K562 (cell line): ENCODE measurements at regions not wholly inside any gene's neighbourhood (a gene's known extent, or its start where the extent isn't known, plus 50 kb on each side); places are given as distances from the start of the nearest gene placed in this dataset.
"Not testable (repeated sequence)": the region's sequence is repeated elsewhere in the genome, so short reads cannot be mapped to it uniquely, and the experiment has no call there.

Source experiments
- ATAC-seq: fragments of 200-7000 bp; cut with Tn5 transposase; 3 replicates; pipeline ENCODE4 v1.9.1; 2020; ENCODE audit warnings: moderate library complexity
- BruUV-seq: library from RNA; stranded (reverse); fragments of 400-500 nt; replicated peaks from 2 replicates; lab custom pipeline; 2021; lab: Mats Ljungman, UMichigan
- CTCF ChIA-PET: fragments of 300-600 bp; formaldehyde crosslinking; extraction: SDS; loops from one replicate; lab custom pipeline; 2021; ENCODE audit warnings: low intra/inter-chr PET ratio; lab: Yijun Ruan, JAX
- POLR2A ChIA-PET: fragments of 300-600, 350-650 bp; sonication (Branson Sonifier 250); formaldehyde crosslinking; extraction: SDS; loops from one replicate; lab custom pipeline; 2021; ENCODE audit warnings: antibody characterized with exemption, inconsistent platforms; lab: Yijun Ruan, JAX
- DNase-seq, 4 experiments: peaks; one replicate each; pipeline versions ENCODE4 v3.0.0 to v3.0.0-alpha.2; 2011 to 2018; ENCODE audit warnings: low spot score in 3 of 4, mixed read lengths in 3 of 4; ENCODE audit errors: extremely low read depth in 1 of 4
- FAIRE-seq: peaks from 2 replicates; lab custom pipeline; 2011; peaks lifted over from hg19 to GRCh38; lab: Jason Lieb, UNC
- H2AFZ ChIP-seq: 2 replicates; pipeline ENCODE4 v1.6.0; 2011; ENCODE audit warnings: low read depth, low read length, control low read depth, inconsistent platforms
- H3K27ac ChIP-seq: fragments of 200-600 bp; 3 replicates; pipeline ENCODE4 v1.8.0; 2011; ENCODE audit warnings: low read depth, mild to moderate bottlenecking, control low read depth, inconsistent platforms, low read length, moderate library complexity, mixed read lengths; ENCODE audit errors: extremely low read depth
- H3K27me3 ChIP-seq, 2 experiments: fragments of 300-600 bp in 1 of 2; 2 replicates in 1 of 2; 3 replicates in 1 of 2; pipeline versions ENCODE4 v1.6.0 to v1.8.0; 2011; ENCODE audit warnings: inconsistent platforms in 2 of 2, low read length in 2 of 2, mild to moderate bottlenecking in 1 of 2, mixed read lengths in 1 of 2, moderate library complexity in 1 of 2; ENCODE audit not compliant: control insufficient read depth in 2 of 2, insufficient read depth in 2 of 2
- H3K36me3 ChIP-seq: fragments of 300-600 bp; 3 replicates; pipeline ENCODE4 v1.8.0; 2011; ENCODE audit warnings: mild to moderate bottlenecking, low read length, inconsistent platforms; ENCODE audit not compliant: control insufficient read depth, insufficient read depth
- H3K4me1 ChIP-seq, 2 experiments: fragments of 200-600 bp in 1 of 2; replicated peaks in 1 of 2; 2 replicates in 1 of 2; 3 replicates in 1 of 2; pipeline versions ENCODE4 v1.5.1 to v1.8.0; 2011; ENCODE audit warnings: inconsistent platforms in 2 of 2, low read length in 2 of 2, mild to moderate bottlenecking in 1 of 2, mixed read lengths in 1 of 2, moderate library complexity in 1 of 2; ENCODE audit not compliant: control insufficient read depth in 2 of 2, insufficient read depth in 2 of 2
- H3K4me2 ChIP-seq: 2 replicates; pipeline ENCODE4 v1.6.1; 2011; ENCODE audit warnings: low read length, control low read depth, inconsistent platforms, mixed read lengths; ENCODE audit not compliant: insufficient read depth
- H3K4me3 ChIP-seq: fragments of 200-600 bp; sonication (generic), shearing (Covaris generic); 2 replicates; pipeline ENCODE4 v1.5.1; 2016; ENCODE audit warnings: control low read depth, inconsistent platforms
- H3K79me2 ChIP-seq: fragments of 200-600 bp; 3 replicates; pipeline ENCODE4 v1.8.0; 2011; ENCODE audit warnings: low read length, inconsistent platforms; ENCODE audit not compliant: control insufficient read depth, insufficient read depth
- H3K9ac ChIP-seq, 2 experiments: 2 replicates each; pipeline versions ENCODE4 v1.6.0 to v1.6.1; 2011; ENCODE audit warnings: low read depth in 2 of 2, low read length in 2 of 2, control low read depth in 1 of 2, inconsistent platforms in 1 of 2, mild to moderate bottlenecking in 1 of 2, mixed read lengths in 1 of 2; ENCODE audit not compliant: insufficient read depth in 1 of 2
- H3K9me1 ChIP-seq: one replicate; pipeline ENCODE4 v1.6.0; 2011; ENCODE audit warnings: inconsistent platforms, mild to moderate bottlenecking, low read length, moderate library complexity; ENCODE audit not compliant: control insufficient read depth, insufficient read depth
- H3K9me3 ChIP-seq: replicated peaks from 2 replicates; pipeline ENCODE4 v1.5.1; 2011; ENCODE audit warnings: low read depth, low read length, inconsistent platforms; ENCODE audit not compliant: control insufficient read depth, insufficient read depth
- H4K20me1 ChIP-seq: replicated peaks from 2 replicates; pipeline ENCODE4 v1.6.1; 2011; ENCODE audit warnings: low read length, inconsistent platforms, mixed read lengths; ENCODE audit not compliant: control insufficient read depth, insufficient read depth
- ATF7 ChIP-seq: fragments of 450-650 bp; IDR thresholded peaks from 2 replicates; pipeline ENCODE4 v1.7.1; 2014; ENCODE audit warnings: mild to moderate bottlenecking, moderate library complexity
- BRCA1 ChIP-seq, 2 experiments: fragments of 450-650 bp in 1 of 2; sonication (generic) in 1 of 2; formaldehyde crosslinking in 1 of 2; IDR thresholded peaks; 2 replicates each; pipeline versions ENCODE4 v1.5.0 to v1.6.1; 2017 to 2020; ENCODE audit warnings: mild to moderate bottlenecking in 1 of 2, missing genetic modification reagents in 1 of 2
- EHMT2 ChIP-seq: fragments of 450-650 bp; IDR thresholded peaks from 2 replicates; pipeline ENCODE4 v1.6.1; 2018; ENCODE audit warnings: antibody characterized with exemption
- GTF2F1 ChIP-seq: IDR thresholded peaks from 2 replicates; pipeline ENCODE4 v1.6.1; 2011; ENCODE audit warnings: low read depth, low read length, improper control_type of control experiment
- RBM25 ChIP-seq: fragments of 200-400 bp; formaldehyde crosslinking; IDR thresholded peaks from 2 replicates; pipeline ENCODE4 v1.6.1; 2018; ENCODE audit warnings: low read length, low read depth, moderate library complexity; ENCODE audit not compliant: severe bottlenecking
- ZNF384 ChIP-seq: IDR thresholded peaks from 2 replicates; pipeline ENCODE4 v1.6.1; 2012; ENCODE audit warnings: low read depth, low read length, improper control_type of control experiment
- WGBS: fragments of 100-300 bp; shearing (Covaris generic); methylation state at CpG from one replicate; pipeline ENCODE4 v1.1.6; 2016; ENCODE audit warnings: low coverage, mixed read lengths; ENCODE audit not compliant: insufficient coverage; ENCODE audit errors: missing lambda C conversion rate; 5-methylcytosine and 5-hydroxymethylcytosine counted together
- in situ Hi-C: fragments of 300-500 bp; cut with MboI; formaldehyde crosslinking; loops from 4 replicates; pipeline ENCODE4 v1.15.0; 2018; ENCODE audit warnings: inconsistent platforms, mixed read lengths
- intact Hi-C: fragments of 100-400 bp; cut with micrococcal nuclease; formaldehyde crosslinking; loops from 2 replicates; pipeline ENCODE4 v1.14.2; 2022
- TF ChIP-seq, protein P1 (sequence below): fragments of 250-450 bp; sonication (Bioruptor Pico); IDR thresholded peaks from 2 replicates; pipeline ENCODE4 v1.9.0; 2021; ENCODE audit warnings: mild to moderate bottlenecking

DNA sequence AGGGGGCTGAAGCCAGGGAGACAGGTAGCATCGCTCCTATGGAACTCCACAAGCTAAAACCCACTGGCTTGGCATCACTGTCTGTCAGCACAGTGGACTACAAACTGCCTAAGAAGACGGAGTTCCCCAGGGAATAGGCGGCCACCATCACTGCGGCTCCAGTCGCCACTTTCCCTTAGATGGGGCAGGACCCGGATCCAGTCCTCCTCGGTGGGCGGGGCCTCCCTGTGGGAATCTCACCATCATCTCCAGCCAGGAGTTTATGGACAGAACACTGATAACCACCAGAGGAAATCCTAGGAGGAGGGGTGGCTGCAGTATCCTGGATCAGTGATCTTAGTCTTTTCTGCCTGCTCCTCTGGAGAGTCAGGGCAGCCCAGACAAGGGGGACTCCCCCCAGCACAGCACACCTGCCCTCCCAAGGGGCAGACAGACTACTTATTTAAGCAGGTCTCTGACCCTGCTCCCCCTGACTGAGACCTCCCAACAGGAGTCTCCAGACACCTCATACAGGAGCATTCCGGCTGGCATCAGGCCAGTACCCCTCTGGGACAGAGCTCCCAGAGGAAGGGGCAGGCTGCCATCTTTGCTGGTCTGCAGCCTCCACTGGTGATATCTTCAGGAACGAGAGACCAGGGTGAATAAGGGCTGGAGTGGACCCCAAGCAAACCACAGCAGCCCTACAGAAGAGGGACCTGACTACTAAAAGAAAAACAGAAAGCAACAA is 435.6 kb upstream of the RASGRP1 start:
- POLR2A ChIA-PET: interaction anchor here (0.7 kb wide), 1 partner anchor 14 kb away, joined by 3 read pairs; no protein-coding TSS in a partner anchor
- WGBS: 2% methylated on average over 10 of the region's 10 CpGs
- Histone ChIP-seq H3K9me3 (no peaks in the 10 kb centered on the region), H3K9ac (no peak overlapping the region), H3K27ac (no peak overlapping the region), H3K27me3 (no peaks in the 10 kb centered on the region; a peak in 1 of 5 replicates), H3K4me2 (no peak overlapping the region), H3K9me1 (no peaks in the 10 kb centered on the region), H4K20me1 (no peaks in the 10 kb centered on the region), H3K79me2 (no peaks in the 10 kb centered on the region), H3K36me3 (no peaks in the 10 kb centered on the region), H2AFZ (no peak overlapping the region), H3K4me3 (no peak overlapping the region), H3K4me1 (no peaks in the 10 kb centered on the region)
- intact Hi-C loops (no loop called here), in situ Hi-C loops (no loop called here)
- no TSS peak for BruUV-seq
- FAIRE-seq (no peak), ATAC-seq (no peak), DNase-seq (no peak)
- CTCF ChIA-PET: no interaction called here
- TF ChIP-seq EHMT2 (no peak), RBM25 (no peak)

DNA sequence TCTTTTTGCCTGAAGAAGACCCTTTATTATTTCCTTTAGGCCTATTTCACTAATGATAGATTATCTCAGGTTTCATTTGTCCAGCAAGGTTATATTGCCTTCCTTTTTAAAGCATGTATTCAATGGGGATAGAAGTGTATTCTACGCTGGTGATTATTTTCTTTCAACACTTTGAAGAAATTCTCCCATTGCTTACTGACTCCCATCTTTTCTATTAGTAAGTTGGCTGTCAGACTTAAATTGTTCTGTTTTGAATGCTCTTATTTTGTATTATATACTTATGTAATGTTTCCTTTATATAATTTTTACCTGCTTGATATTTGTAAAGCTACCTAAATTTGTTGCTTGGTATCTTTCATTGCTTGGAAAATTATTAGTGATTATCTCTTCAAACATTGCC is 445.1 kb upstream of the RASGRP1 start:
- no peak for TF ChIP-seq ZNF384
- no peak for TF ChIP-seq GTF2F1
- TF ChIP-seq, protein P1, sequence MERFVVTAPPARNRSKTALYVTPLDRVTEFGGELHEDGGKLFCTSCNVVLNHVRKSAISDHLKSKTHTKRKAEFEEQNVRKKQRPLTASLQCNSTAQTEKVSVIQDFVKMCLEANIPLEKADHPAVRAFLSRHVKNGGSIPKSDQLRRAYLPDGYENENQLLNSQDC (CRISPR knock-in tag): no peak
- TF ChIP-seq BRCA1 (IDR thresholded peaks at IDR 0.05): no peak
- TF ChIP-seq BRCA1 (CRISPR knock-in tag; IDR thresholded peaks at IDR 0.05): no peak
- no peak for TF ChIP-seq ATF7
- TF ChIP-seq, all 486 proteins: peak for 0
- DNase-seq (no peak), ATAC-seq (no peak), FAIRE-seq (no peak)
- intact Hi-C loops (no loop called here), in situ Hi-C loops (no loop called here)
- no peak overlapping the region for H3K4me3 ChIP-seq
- H2AFZ ChIP-seq: no peak overlapping the region
- H3K79me2 ChIP-seq: no peaks in the 10 kb centered on the region
- H3K4me1 ChIP-seq: no peaks in the 10 kb centered on the region
- no peaks in the 10 kb centered on the region for H3K9me1 ChIP-seq
- H4K20me1 ChIP-seq: no peaks in the 10 kb centered on the region
- no peak overlapping the region for H3K4me2 ChIP-seq
- no TSS peak for BruUV-seq
- WGBS: 0% methylated on average over 1 of the region's 1 CpG
- ChIA-PET CTCF (no interaction called here), POLR2A (no interaction called here)
- no peaks in the 10 kb centered on the region for H3K9me3 ChIP-seq
- no peak overlapping the region for H3K27ac ChIP-seq
- H3K27me3 ChIP-seq: no peaks in the 10 kb centered on the region
- no peak overlapping the region for H3K9ac ChIP-seq
- no peaks in the 10 kb centered on the region for H3K36me3 ChIP-seq

DNA sequence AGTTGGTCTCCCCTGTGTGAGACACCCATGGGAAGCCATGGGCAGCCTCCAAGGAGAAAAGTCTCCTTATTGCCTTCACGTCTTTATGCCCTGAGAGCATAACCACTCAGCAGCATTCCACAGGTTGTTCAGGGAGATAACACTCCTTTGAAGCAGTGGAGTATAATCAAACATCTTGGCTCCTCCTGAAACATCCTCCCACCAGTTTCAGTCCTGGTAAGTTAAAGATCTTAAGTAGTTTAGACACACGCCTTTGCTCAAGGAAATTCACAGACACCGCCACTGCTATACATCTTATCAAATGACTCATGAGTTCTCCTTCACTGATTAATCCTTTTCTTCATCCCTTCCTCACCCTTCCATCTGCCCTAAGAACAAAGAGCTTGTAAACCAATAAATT is 446.5 kb upstream of the RASGRP1 start:
- BruUV-seq, H3K36me3 ChIP-seq, H3K4me2 ChIP-seq, H3K27me3 ChIP-seq, H3K79me2 ChIP-seq, DNase-seq, POLR2A ChIA-PET, H2AFZ ChIP-seq, intact Hi-C loops, in situ Hi-C loops, H4K20me1 ChIP-seq, H3K9ac ChIP-seq, ATAC-seq, H3K9me3 ChIP-seq, CTCF ChIA-PET, H3K4me3 ChIP-seq, H3K4me1 ChIP-seq, H3K27ac ChIP-seq, H3K9me1 ChIP-seq, FAIRE-seq: not testable (repeated sequence)
- WGBS: 0% methylated on average over 3 of the region's 3 CpGs
